ENCODE measurements at regions not wholly inside any gene's neighbourhood (a gene's known extent, or its start where the extent isn't known, plus 50 kb on each side); places are given as distances from the start of the nearest gene placed in this dataset.

DNA sequence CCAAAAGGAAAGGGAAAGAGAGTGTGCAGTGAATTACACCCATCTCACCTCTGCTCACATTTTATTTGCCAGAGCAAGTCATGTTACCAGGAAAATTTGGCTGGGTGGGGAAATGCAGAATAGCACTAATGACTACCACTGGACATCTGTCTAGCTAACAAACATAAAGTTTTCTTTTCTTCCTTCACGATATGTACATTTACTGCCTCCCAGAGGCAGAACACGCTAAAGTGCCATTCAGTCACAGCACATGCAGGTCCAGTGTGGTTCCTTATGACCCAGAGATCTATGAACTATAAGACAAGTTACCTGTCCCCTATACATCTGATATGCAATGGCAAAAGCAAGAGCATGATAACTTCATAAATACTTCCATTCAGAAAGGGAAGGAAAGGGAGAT, 194.1 kb downstream of the OGFRL1 start:
- Mint-ChIP-seq H3K36me3 (no peaks in the 10 kb centered on the region), H3K9me3 (no peaks in the 10 kb centered on the region), H3K4me3 (no peak overlapping the region), H3K4me1 (peaks cover 32% of the 10 kb centered on the region), H3K27me3 (ENCODE audit: low read depth) (no peaks in the 10 kb centered on the region), H3K27ac (peak overlapping the region; percentile 3; the same call in 1 of the 2 replicates)
- ChIA-PET CTCF (no interaction called here), POLR2A (no interaction called here)
- no peak for ATAC-seq
- TF ChIP-seq, protein P1, sequence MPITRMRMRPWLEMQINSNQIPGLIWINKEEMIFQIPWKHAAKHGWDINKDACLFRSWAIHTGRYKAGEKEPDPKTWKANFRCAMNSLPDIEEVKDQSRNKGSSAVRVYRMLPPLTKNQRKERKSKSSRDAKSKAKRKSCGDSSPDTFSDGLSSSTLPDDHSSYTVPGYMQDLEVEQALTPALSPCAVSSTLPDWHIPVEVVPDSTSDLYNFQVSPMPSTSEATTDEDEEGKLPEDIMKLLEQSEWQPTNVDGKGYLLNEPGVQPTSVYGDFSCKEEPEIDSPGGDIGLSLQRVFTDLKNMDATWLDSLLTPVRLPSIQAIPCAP (CRISPR knock-in tag; IDR thresholded peaks at IDR 0.05), result no peak
- TF ChIP-seq, protein P2, sequence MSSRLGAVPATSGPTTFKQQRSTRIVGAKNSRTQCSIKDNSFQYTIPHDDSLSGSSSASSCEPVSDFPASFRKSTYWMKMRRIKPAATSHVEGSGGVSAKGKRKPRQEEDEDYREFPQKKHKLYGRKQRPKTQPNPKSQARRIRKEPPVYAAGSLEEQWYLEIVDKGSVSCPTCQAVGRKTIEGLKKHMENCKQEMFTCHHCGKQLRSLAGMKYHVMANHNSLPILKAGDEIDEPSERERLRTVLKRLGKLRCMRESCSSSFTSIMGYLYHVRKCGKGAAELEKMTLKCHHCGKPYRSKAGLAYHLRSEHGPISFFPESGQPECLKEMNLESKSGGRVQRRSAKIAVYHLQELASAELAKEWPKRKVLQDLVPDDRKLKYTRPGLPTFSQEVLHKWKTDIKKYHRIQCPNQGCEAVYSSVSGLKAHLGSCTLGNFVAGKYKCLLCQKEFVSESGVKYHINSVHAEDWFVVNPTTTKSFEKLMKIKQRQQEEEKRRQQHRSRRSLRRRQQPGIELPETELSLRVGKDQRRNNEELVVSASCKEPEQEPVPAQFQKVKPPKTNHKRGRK (CRISPR knock-in tag; IDR thresholded peaks at IDR 0.05; ENCODE audit: borderline replicate concordance), result no peak
- TF ChIP-seq, protein P3, sequence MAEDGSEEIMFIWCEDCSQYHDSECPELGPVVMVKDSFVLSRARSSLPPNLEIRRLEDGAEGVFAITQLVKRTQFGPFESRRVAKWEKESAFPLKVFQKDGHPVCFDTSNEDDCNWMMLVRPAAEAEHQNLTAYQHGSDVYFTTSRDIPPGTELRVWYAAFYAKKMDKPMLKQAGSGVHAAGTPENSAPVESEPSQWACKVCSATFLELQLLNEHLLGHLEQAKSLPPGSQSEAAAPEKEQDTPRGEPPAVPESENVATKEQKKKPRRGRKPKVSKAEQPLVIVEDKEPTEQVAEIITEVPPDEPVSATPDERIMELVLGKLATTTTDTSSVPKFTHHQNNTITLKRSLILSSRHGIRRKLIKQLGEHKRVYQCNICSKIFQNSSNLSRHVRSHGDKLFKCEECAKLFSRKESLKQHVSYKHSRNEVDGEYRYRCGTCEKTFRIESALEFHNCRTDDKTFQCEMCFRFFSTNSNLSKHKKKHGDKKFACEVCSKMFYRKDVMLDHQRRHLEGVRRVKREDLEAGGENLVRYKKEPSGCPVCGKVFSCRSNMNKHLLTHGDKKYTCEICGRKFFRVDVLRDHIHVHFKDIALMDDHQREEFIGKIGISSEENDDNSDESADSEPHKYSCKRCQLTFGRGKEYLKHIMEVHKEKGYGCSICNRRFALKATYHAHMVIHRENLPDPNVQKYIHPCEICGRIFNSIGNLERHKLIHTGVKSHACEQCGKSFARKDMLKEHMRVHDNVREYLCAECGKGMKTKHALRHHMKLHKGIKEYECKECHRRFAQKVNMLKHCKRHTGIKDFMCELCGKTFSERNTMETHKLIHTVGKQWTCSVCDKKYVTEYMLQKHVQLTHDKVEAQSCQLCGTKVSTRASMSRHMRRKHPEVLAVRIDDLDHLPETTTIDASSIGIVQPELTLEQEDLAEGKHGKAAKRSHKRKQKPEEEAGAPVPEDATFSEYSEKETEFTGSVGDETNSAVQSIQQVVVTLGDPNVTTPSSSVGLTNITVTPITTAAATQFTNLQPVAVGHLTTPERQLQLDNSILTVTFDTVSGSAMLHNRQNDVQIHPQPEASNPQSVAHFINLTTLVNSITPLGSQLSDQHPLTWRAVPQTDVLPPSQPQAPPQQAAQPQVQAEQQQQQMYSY (CRISPR knock-in tag; IDR thresholded peaks at IDR 0.05), result no peak
- TF ChIP-seq, protein P4, sequence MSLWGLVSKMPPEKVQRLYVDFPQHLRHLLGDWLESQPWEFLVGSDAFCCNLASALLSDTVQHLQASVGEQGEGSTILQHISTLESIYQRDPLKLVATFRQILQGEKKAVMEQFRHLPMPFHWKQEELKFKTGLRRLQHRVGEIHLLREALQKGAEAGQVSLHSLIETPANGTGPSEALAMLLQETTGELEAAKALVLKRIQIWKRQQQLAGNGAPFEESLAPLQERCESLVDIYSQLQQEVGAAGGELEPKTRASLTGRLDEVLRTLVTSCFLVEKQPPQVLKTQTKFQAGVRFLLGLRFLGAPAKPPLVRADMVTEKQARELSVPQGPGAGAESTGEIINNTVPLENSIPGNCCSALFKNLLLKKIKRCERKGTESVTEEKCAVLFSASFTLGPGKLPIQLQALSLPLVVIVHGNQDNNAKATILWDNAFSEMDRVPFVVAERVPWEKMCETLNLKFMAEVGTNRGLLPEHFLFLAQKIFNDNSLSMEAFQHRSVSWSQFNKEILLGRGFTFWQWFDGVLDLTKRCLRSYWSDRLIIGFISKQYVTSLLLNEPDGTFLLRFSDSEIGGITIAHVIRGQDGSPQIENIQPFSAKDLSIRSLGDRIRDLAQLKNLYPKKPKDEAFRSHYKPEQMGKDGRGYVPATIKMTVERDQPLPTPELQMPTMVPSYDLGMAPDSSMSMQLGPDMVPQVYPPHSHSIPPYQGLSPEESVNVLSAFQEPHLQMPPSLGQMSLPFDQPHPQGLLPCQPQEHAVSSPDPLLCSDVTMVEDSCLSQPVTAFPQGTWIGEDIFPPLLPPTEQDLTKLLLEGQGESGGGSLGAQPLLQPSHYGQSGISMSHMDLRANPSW (CRISPR knock-in tag; conservative IDR thresholded peaks at IDR 0.05; ENCODE audit: low read depth), result no peak
- TF ChIP-seq, protein P5, sequence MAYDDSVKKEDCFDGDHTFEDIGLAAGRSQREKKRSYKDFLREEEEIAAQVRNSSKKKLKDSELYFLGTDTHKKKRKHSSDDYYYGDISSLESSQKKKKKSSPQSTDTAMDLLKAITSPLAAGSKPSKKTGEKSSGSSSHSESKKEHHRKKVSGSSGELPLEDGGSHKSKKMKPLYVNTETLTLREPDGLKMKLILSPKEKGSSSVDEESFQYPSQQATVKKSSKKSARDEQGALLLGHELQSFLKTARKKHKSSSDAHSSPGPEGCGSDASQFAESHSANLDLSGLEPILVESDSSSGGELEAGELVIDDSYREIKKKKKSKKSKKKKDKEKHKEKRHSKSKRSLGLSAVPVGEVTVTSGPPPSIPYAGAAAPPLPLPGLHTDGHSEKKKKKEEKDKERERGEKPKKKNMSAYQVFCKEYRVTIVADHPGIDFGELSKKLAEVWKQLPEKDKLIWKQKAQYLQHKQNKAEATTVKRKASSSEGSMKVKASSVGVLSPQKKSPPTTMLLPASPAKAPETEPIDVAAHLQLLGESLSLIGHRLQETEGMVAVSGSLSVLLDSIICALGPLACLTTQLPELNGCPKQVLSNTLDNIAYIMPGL (CRISPR knock-in tag; IDR thresholded peaks at IDR 0.05), result no peak
- TF ChIP-seq, protein P6, sequence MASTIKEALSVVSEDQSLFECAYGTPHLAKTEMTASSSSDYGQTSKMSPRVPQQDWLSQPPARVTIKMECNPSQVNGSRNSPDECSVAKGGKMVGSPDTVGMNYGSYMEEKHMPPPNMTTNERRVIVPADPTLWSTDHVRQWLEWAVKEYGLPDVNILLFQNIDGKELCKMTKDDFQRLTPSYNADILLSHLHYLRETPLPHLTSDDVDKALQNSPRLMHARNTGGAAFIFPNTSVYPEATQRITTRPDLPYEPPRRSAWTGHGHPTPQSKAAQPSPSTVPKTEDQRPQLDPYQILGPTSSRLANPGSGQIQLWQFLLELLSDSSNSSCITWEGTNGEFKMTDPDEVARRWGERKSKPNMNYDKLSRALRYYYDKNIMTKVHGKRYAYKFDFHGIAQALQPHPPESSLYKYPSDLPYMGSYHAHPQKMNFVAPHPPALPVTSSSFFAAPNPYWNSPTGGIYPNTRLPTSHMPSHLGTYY (CRISPR knock-in tag; IDR thresholded peaks at IDR 0.05), result no peak
- TF ChIP-seq PRRX2 (CRISPR knock-in tag; IDR thresholded peaks at IDR 0.05) (no peak), FOXJ3 (CRISPR knock-in tag; IDR thresholded peaks at IDR 0.05; ENCODE audit: borderline replicate concordance) (no peak), ESRRA (CRISPR knock-in tag; IDR thresholded peaks at IDR 0.05; ENCODE audit: borderline replicate concordance) (no peak), ZBTB21 (CRISPR knock-in tag; IDR thresholded peaks at IDR 0.05; ENCODE audit: borderline replicate concordance) (no peak), TEAD1 (CRISPR knock-in tag; IDR thresholded peaks at IDR 0.05) (no peak)
- TF ChIP-seq, protein P7, sequence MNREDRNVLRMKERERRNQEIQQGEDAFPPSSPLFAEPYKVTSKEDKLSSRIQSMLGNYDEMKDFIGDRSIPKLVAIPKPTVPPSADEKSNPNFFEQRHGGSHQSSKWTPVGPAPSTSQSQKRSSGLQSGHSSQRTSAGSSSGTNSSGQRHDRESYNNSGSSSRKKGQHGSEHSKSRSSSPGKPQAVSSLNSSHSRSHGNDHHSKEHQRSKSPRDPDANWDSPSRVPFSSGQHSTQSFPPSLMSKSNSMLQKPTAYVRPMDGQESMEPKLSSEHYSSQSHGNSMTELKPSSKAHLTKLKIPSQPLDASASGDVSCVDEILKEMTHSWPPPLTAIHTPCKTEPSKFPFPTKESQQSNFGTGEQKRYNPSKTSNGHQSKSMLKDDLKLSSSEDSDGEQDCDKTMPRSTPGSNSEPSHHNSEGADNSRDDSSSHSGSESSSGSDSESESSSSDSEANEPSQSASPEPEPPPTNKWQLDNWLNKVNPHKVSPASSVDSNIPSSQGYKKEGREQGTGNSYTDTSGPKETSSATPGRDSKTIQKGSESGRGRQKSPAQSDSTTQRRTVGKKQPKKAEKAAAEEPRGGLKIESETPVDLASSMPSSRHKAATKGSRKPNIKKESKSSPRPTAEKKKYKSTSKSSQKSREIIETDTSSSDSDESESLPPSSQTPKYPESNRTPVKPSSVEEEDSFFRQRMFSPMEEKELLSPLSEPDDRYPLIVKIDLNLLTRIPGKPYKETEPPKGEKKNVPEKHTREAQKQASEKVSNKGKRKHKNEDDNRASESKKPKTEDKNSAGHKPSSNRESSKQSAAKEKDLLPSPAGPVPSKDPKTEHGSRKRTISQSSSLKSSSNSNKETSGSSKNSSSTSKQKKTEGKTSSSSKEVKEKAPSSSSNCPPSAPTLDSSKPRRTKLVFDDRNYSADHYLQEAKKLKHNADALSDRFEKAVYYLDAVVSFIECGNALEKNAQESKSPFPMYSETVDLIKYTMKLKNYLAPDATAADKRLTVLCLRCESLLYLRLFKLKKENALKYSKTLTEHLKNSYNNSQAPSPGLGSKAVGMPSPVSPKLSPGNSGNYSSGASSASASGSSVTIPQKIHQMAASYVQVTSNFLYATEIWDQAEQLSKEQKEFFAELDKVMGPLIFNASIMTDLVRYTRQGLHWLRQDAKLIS (CRISPR knock-in tag; IDR thresholded peaks at IDR 0.05; ENCODE audit: borderline replicate concordance), result no peak
- TF ChIP-seq, protein P8, sequence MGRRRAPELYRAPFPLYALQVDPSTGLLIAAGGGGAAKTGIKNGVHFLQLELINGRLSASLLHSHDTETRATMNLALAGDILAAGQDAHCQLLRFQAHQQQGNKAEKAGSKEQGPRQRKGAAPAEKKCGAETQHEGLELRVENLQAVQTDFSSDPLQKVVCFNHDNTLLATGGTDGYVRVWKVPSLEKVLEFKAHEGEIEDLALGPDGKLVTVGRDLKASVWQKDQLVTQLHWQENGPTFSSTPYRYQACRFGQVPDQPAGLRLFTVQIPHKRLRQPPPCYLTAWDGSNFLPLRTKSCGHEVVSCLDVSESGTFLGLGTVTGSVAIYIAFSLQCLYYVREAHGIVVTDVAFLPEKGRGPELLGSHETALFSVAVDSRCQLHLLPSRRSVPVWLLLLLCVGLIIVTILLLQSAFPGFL (CRISPR knock-in tag; IDR thresholded peaks at IDR 0.05; ENCODE audit: borderline replicate concordance), result no peak
- no peak for DNase-seq (ENCODE audit: low spot score)
